ENCODE measurements at regions not wholly inside any gene's neighbourhood (a gene's known extent, or its start where the extent isn't known, plus 50 kb on each side); places are given as distances from the start of the nearest gene placed in this dataset.

GRCh38 chr1:60126723-60127122, 53.2 kb upstream of the C1orf87 start:
- no peak overlapping the region for H3K27ac ChIP-seq (ENCODE audit: insufficient read depth in 1 of 2, low read depth in 1 of 2, low read length in 2 of 2, poor library complexity in 1 of 2, severe bottlenecking in 2 of 2)
- H3K27me3 ChIP-seq (replicated peaks in 2 of 5; ENCODE audit: control insufficient read depth in 4 of 5, insufficient read depth in 5 of 5, low read length in 4 of 5): no peaks in the 10 kb centered on the region
- ChIA-PET CTCF (no interaction called here), POLR2A (no interaction called here)
- H3K9me3 ChIP-seq (ENCODE audit: control extremely low read depth in 1 of 5, control insufficient read depth in 4 of 5, insufficient read depth in 2 of 5, low read depth in 1 of 5, low read length in 4 of 5): no peaks in the 10 kb centered on the region
- no peak for DNase-seq
- 86% methylated on average over 3 of the region's 3 CpGs for WGBS (ENCODE audit: insufficient coverage)
- no peaks in the 10 kb centered on the region for H3K4me1 ChIP-seq (ENCODE audit: control extremely low read depth in 1 of 4, control insufficient read depth in 4 of 4, insufficient read depth in 4 of 4, low read length in 3 of 4)
- no peak overlapping the region for H3K4me3 ChIP-seq (ENCODE audit: control insufficient read depth in 1 of 7, extremely low read depth in 1 of 7, insufficient read depth in 4 of 7, low read depth in 2 of 7, low read length in 6 of 7)
- no peaks in the 10 kb centered on the region for H3K36me3 ChIP-seq (ENCODE audit: control insufficient read depth in 4 of 4, insufficient read depth in 4 of 4, low read length in 3 of 4)
